ENCODE measurements at regions not wholly inside any gene's neighbourhood (a gene's known extent, or its start where the extent isn't known, plus 50 kb on each side); places are given as distances from the start of the nearest gene placed in this dataset.

DNA sequence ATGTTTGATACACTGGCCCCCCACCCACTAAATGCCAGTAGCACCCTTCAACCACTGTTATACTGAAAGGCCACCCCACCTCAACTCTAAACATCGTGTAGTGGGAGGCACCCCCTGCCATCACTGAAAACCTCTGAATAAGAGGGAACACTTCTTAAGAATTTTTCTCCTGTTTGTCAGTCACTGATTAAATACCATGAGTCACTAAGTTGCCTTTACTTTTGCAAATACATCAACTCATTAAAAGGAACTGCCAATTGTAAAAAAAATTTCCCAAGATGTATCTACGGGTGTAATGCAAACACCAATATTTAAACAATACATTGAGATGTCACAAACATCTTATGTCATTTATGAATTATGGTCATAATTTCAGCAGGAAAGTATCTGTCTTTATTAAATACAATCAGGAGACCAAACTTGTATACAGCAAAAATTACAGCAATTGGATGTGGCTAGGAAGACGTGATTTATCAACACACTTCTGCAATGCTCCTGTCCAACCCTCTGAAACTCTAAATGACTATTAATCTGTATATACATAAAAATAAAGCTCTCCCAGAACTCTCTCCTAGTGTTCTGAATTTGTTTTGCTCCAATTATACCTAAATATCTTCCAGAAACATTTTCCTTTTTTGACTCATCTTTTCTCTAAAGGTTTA, 144.1 kb upstream of the STK17B start:
- peak; percentile 68 for DNase-seq (ENCODE audit: low read depth)

GRCh38 chr2:196316050-196316430, 144.7 kb upstream of the STK17B start:
- peak; percentile 37 for DNase-seq (ENCODE audit: low read depth)

DNA sequence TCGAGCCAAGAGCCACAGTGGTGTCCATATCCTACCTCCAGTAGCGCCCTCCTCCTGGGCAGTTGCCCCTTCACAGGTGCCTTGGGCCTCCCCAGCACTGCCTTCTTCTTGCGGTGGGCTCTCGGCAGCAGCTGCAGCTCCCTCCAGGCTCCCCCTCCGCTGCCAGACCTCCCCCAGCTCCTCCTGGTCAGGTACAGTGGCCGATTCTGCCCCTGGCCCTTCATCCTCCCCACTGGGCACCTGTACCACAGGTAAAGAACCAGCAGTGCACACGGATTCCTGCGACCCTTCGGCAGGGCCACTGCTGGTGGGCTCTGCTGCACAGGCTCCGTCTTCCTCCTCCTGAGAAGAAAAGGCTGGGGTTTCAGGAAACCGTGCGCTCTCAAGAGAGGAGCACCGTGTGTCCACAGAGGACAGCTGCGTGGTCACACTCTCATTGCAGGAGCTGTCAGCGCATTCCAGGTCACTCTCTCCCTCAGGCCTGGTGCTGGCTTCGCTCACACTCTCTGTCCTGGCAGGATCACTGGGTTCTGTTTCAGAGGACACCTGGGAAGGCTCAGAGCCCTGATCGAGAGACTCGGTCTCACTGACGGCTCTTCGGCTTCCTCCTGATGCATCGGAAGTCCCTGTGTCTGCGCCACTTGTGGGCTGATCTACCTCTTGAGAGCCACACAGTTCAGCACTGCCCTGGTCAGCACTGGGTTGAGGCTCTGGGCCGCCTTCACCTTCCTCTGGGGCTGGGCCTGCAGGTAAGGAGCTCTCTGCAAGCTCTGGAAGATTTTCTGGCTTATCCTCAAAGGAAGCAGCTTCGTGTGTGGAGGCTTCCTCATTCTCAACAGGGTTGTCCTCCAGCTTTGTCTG, 147.4 kb upstream of the STK17B start:
- no peak for DNase-seq (ENCODE audit: low read depth)

- peak; percentile 82 for DNase-seq (ENCODE audit: low read depth)
Observed at GRCh38 chr2:196322973-196323810, 151.8 kb upstream of the STK17B start.

DNA sequence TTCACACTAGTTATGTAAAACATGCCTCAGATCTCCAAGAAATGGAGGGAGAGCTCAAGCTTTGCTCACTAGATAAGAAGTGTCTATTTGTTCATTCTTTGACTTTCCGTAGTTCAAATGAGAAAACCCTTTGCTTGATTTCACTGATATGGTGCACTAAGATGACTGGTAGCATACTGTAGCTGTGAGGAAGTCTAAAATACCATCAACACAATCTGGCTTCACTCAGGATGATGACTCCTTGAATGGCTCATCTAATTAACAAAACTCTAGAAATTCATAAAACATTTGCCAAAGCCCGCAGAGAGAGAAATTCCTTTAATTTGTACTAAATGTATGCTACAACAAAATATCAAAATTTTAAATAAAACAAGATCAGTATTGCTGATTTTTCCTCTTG, 152.8 kb upstream of the STK17B start:
- DNase-seq (ENCODE audit: low read depth) = peak; percentile 80

DNA sequence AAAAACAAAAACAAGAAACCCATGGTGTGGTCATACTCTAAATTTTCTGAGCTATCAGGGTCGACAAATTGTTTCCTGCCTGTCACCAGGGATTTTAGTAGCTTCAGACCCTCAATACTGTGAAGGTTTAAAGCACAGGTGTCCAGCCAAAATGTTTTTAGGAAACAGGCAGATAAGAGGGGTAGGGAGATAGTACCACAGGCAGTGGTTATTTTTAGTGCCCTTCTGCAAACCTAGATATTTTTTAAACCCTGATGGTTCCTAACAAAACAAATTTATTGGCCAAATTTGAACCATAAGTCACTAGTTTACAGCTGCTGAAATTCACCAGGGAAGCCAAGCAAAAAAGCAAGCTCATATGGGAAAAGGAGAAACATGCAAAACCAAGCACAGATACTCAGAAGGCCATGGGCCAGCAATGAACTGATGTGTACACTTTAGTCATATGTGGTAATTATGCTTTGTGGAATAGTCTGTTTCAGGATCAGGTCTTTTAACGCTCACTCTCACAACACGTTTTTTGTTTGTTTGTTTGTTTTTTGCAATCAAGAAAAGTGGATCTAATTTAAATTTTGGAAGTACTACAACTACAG, 156.8 kb upstream of the STK17B start:
- DNase-seq (ENCODE audit: low read depth) = no peak

DNA sequence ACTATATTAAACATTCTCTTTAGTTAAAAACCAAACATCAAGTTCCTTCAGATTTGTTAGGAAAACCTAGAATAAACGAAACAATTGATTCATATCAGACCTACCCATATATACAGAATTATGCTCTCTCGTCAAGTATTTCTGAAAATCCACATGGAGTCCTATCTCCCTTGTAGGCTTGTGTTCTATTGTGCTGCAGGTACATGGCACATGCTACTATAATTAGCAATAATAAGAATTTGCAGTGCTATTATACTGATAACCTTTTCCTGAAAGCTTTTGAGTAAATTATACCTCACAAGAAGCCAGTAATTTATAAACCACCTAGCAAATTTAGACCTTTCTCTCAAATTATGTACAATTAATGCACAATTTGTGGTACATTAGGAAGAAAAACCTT, 158.6 kb upstream of the STK17B start:
- DNase-seq (ENCODE audit: low read depth) = no peak

DNA sequence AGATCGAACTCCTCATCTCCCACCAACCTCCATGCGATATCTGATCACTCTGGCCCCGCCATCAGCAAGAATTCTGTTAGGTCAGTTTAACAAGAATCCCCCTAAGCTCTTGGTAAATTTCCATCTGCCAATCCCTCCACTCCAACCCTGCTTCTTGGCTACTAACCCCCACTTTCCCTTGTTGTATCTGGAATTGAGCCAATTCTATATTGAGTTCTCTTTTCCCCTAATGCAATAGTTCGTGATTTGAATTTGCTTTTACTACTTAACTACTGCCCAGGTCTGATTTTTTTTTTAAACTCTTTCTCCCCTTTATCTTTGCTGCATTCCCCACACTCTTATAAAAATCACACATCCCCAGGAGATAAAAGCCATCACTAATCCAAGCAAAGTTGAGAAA, 159.3 kb upstream of the STK17B start:
- DNase-seq (ENCODE audit: low read depth) = no peak

DNA sequence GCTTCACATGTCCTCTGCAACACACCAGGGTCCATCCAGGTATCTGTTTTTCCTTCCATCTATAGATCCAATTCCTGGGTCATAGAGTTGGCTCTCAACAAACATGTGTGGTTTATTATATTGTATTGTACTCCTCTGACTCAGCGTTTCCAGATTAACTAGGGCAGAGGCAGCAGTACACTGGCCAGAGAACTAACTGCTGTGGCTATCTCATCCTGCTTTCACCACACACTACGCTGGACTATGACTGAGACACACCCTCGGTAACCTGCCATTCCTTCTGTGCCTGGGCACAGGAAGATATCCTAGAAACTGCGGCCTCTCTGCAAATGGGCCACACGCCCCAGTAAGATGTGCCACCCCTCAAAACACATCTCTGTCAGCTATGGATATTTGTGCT, 159.8 kb upstream of the STK17B start:
- peak; percentile 86 for DNase-seq (ENCODE audit: low read depth)

GRCh38 chr2:196331851-196332250, 160.5 kb upstream of the STK17B start:
- DNase-seq (ENCODE audit: low read depth) = no peak

DNA sequence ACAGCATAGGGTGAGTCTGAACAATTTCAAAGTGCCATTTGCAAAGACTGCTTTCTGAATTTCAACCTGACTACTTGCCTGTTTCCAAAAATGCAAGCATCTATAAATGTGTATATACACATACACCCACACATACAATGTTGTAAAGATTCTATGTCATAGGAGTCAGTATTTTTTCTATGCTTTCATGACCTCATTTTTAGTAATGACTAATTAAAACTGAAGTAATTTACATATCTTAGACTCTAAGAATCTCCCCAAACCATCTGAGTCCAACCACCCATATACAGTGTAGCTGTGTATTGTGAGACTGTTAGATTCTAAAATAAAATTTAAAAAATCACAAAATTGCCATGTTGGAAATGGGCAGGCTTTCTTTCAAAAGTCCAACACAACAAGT, 162.0 kb upstream of the STK17B start:
- no peak for DNase-seq (ENCODE audit: low read depth)

DNA sequence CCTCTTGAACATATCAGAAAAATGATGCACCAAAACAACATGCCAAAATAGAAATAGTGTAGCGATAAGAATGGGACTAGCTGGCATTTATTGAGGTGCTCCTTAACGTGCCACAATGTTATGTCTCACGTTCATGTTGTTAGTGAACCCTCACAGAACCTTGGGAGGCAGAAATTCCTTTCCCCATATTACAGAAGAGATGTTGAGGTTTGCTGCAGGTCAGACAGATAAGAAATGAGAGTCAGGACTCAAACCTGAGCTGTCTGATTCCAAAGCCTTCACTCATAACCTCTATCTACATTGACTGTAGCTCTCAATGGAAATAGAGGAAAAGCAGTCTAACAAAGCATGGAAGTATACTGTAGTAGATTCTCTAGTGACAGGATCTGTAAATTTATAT, 163.3 kb upstream of the STK17B start:
- DNase-seq (ENCODE audit: low read depth) = peak; percentile 74

GRCh38 chr2:196335221-196335634, 163.8 kb upstream of the STK17B start:
- peak; percentile 55 for DNase-seq (ENCODE audit: low read depth)

GRCh38 chr2:196336207-196336606, 164.8 kb upstream of the STK17B start:
- DNase-seq (ENCODE audit: low read depth) = peak; percentile 65

- no peak for DNase-seq (ENCODE audit: low read depth)
Observed at GRCh38 chr2:196336715-196337114, 165.3 kb upstream of the STK17B start.

DNA sequence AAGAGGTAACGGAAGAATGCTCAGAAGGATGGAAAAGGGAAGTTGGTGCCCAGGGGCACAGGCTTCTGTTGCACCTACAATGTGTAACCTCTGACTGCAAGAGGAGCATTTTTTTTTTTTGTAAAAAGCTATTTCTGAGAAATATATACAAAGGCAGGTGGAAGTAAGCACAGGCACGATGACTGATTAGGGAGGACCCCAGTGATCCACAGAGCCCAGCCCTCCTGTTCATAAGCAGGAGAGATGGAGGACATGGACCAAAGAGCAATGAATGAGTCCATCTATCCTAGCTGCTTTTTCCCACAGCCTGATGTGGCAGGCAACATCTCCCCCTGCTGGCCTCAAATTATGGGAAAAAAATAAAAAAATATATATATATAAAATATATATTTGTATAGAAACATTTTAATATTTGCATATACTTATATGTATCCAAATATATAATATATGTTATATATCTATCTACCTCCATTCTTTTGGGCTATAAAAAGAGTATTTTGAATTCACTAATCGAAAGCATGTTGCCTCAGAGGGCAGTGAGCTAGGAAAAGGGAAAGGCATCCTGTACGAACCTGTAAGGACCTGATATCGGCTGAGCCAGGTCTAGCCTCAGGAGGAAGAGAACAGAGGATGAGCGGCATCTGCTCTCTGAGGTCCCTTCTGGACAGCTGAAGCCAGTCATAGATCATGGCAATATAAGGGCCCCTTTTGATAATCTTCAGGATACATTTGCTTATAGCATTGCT, 166.0 kb upstream of the STK17B start:
- DNase-seq (ENCODE audit: low read depth) = peak; percentile 38

DNA sequence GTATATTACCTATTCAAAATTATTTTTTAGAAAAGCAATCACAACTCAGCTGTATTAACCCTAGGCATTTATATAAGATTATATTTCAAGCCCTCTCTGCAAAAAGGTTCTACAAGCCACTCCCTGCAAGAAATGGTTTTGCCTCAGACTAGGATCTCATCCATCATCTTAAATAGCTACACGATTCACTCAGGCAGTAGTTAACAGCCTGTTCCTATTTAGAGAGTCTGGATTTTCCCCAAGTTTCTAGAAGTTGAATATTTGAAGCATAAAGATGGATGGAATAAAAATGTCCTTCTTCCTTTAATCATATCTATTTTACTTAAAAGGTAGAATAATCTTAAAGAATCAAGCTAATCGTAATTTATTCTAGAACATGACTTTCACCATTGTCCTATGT, 167.1 kb upstream of the STK17B start:
- DNase-seq (ENCODE audit: low read depth) = no peak

DNA sequence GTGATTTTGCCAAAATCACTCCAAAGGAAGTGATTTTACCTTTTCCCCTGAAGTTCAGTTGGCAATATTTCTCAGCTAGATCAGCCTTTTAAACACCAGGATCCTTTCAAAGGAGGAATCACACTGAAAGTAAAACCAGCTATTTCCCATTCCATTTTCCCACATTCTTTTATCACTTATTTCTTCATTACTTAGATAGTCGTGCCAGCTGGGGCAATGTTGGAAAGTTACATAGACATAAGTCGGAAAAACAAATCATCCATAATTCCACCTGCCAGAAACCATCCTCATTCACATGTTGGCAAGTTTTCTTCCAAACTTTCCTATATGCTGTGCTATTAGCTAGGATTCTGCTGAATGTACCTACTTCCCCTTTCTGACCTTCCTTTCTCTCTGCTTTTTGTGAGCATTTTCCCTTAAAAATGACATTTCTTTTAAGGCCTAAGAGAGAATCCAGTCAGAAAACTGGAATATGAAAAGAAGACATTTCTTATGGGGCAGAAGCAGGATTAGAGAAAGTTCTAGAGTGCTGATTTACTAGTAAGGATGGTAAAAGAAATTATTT, 170.0 kb upstream of the STK17B start:
- DNase-seq (ENCODE audit: low read depth) = peak; percentile 33

DNA sequence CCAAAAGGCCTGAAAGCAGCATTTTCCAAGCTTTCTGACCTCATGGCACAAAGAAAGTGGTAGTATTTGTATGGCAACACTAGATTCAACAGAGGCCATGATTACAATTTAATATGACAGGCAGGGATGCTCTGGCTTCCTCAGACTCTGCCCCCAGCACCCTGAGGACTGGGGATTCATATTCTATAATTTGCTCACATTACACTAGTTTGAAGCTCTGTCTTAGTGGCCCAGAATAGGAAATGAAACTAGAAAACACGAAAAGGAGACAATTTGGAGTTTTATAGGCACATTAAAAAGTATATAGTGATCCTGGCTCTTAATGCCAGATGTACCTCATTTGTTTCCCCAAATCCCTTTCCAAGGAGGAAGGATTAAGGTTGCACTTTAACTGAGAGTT, 173.0 kb upstream of the STK17B start:
- DNase-seq (ENCODE audit: low read depth) = no peak

DNA sequence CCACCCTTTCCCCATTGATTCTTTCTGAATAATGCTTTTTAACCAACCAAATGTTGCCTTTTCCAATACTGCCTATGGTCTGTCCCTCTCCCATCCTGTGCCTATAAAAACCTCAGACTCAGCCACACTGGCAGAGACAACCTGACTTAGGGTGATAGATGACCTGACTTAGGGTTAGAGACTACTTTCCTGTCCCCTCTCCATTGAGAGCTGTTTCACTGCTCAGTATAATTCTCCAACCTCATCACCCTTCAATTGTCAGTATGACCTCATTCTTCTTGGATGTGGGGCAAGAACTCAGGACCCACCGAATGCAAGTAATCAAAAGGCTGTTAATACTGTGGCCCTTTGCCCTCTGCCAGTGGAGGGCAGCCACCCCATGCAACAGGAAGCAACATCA, 182.3 kb upstream of the STK17B start:
- DNase-seq (ENCODE audit: low read depth) = no peak

GRCh38 chr2:196354186-196354585, 182.8 kb upstream of the STK17B start:
- no peak for DNase-seq (ENCODE audit: low read depth)
